PFSK-1 (cell line): ENCODE measurements at regions not wholly inside any gene's neighbourhood (a gene's known extent, or its start where the extent isn't known, plus 50 kb on each side); places are given as distances from the start of the nearest gene placed in this dataset.

Experiments
- FOXP2 ChIP-seq: optimal IDR thresholded peaks from 2 replicates; pipeline ENCODE3; 2011; ENCODE audit warnings: borderline replicate concordance, control low read depth, inconsistent platforms; ENCODE audit not compliant: insufficient read depth; ENCODE audit errors: extremely low read length, extremely low read depth
- POLR2AphosphoS5 ChIP-seq: IDR thresholded peaks from 2 replicates; pipeline ENCODE4 v1.6.1; 2012; ENCODE audit warnings: low read depth, mild to moderate bottlenecking, control low read depth, low read length, moderate library complexity
- SIN3A ChIP-seq: IDR thresholded peaks from 2 replicates; pipeline ENCODE4 v1.6.1; 2012; ENCODE audit warnings: mild to moderate bottlenecking, low read length, moderate library complexity, borderline replicate concordance; ENCODE audit not compliant: insufficient read depth
- TAF1 ChIP-seq: IDR thresholded peaks from 2 replicates; pipeline ENCODE4 v1.6.1; 2012; ENCODE audit warnings: low read length, control low read depth, borderline replicate concordance; ENCODE audit not compliant: insufficient read depth
- TF ChIP-seq, protein P1 (sequence below), 2 experiments: IDR thresholded peaks; 2 replicates each; pipeline versions ENCODE4 v1.6.1 to v1.8.0; 2011 to 2012; ENCODE audit warnings: low read depth in 2 of 2, low read length in 2 of 2, control low read depth in 1 of 2, inconsistent platforms in 1 of 2, mild to moderate bottlenecking in 1 of 2, moderate library complexity in 1 of 2; ENCODE audit not compliant: insufficient read depth in 1 of 2

DNA sequence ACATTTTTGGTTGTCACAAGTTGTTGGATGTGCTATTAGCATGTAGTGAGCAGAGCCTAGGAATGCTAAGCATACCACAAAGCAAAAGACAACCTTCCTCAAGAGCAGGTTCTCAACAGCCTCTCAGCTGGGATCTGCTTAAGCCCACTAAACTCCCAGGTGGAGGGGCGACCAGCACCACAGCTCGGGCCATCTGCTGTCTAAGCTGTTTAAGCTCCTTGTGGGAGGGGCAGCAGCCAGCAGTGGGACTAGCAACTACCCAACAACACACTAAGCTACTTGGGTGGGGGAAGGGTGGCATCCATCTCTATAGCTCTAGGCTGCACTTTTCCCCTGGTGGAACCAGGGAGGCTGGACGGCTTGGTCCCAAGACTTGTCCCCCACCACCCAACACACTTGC, 1052.7 kb upstream of the ARRDC3 start:
- TF ChIP-seq POLR2AphosphoS5 (no peak), TAF1 (no peak), SIN3A (no peak), FOXP2 (no peak)
- TF ChIP-seq, protein P1, sequence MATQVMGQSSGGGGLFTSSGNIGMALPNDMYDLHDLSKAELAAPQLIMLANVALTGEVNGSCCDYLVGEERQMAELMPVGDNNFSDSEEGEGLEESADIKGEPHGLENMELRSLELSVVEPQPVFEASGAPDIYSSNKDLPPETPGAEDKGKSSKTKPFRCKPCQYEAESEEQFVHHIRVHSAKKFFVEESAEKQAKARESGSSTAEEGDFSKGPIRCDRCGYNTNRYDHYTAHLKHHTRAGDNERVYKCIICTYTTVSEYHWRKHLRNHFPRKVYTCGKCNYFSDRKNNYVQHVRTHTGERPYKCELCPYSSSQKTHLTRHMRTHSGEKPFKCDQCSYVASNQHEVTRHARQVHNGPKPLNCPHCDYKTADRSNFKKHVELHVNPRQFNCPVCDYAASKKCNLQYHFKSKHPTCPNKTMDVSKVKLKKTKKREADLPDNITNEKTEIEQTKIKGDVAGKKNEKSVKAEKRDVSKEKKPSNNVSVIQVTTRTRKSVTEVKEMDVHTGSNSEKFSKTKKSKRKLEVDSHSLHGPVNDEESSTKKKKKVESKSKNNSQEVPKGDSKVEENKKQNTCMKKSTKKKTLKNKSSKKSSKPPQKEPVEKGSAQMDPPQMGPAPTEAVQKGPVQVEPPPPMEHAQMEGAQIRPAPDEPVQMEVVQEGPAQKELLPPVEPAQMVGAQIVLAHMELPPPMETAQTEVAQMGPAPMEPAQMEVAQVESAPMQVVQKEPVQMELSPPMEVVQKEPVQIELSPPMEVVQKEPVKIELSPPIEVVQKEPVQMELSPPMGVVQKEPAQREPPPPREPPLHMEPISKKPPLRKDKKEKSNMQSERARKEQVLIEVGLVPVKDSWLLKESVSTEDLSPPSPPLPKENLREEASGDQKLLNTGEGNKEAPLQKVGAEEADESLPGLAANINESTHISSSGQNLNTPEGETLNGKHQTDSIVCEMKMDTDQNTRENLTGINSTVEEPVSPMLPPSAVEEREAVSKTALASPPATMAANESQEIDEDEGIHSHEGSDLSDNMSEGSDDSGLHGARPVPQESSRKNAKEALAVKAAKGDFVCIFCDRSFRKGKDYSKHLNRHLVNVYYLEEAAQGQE (IDR thresholded peaks at IDR 0.05; ENCODE audit: insufficient read depth in 1 of 2, low read depth in 2 of 2, low read length in 2 of 2): no peak

DNA sequence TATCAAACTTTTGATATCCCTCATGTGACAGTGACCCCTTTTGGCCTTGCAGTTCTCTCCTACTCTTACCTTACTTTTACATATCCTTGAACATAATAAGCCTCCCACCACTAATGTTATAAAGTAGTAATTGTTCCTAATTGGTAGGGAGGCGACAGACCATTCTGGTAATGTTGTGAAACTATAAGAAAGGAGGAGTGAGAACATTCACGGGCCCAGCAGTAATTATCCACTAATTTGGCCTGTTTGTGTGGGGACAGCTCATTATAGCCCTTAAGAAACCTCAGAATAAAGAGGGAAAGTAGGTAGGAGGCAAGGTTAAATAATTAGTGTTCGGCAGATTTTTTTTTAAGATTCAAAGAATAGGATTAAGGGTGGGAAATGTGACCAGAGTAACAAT, 1046.5 kb upstream of the ARRDC3 start:
- no peak for TF ChIP-seq TAF1
- TF ChIP-seq SIN3A: no peak
- TF ChIP-seq FOXP2: no peak
- TF ChIP-seq, protein P1 (IDR thresholded peaks at IDR 0.05; ENCODE audit: insufficient read depth in 1 of 2, low read depth in 2 of 2, low read length in 2 of 2): no peak
- TF ChIP-seq POLR2AphosphoS5: no peak

DNA sequence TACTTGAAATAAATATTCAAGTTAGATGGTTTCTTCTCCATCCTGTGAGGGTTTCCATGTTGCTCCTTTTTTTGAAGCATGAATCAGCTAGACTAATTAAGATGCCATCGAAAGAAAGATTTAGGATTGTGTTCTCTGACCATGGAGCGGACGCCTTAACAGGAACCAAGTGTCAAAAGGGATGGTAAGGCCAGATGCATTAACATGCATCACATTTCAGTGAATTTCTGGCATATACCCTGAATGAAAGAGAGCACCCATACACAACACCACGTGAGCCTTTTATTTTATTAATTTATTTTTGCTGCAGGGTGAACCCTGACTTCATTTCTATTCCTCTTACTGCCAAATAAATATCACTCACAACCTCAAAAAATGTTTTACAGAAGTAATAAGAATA, 1045.3 kb upstream of the ARRDC3 start:
- TF ChIP-seq, protein P1 (IDR thresholded peaks at IDR 0.05; ENCODE audit: insufficient read depth in 1 of 2, low read depth in 2 of 2, low read length in 2 of 2): no peak
- TF ChIP-seq POLR2AphosphoS5 (no peak), SIN3A (no peak), FOXP2 (no peak), TAF1 (no peak)

DNA sequence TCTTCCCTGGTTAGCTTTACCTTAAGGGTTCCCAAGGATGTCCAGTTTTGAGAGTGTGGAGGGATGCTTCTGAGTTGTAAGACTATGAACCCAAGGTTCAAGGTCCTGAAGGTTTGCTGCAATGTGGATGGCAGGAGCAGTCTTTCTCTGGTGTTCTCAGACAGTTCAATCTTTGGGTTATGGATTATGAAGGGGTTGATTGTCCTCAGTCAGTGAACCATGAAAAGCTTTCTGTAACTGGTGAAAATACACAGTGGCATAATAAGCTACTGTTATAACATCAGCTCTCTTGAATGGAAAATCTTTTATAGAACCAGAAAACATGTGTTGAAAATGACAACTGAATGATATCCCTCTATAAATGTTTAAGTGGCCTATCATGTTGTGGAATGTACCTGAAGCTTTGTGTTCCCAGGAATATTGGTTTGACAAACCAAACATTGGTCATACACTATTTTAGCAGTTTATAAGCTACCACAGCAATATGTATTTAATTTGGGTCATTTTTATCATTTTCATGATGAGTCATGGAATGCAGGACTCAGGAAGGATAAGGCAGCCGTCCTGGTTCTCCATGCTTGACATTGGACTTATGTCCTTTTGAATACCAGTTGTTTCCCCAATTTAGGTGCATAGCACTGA, 1041.8 kb upstream of the ARRDC3 start:
- TF ChIP-seq POLR2AphosphoS5: no peak
- TF ChIP-seq, protein P1 (IDR thresholded peaks at IDR 0.05; ENCODE audit: insufficient read depth in 1 of 2, low read depth in 2 of 2, low read length in 2 of 2): no peak
- TF ChIP-seq FOXP2: no peak
- TF ChIP-seq TAF1: no peak
- TF ChIP-seq SIN3A: no peak

DNA sequence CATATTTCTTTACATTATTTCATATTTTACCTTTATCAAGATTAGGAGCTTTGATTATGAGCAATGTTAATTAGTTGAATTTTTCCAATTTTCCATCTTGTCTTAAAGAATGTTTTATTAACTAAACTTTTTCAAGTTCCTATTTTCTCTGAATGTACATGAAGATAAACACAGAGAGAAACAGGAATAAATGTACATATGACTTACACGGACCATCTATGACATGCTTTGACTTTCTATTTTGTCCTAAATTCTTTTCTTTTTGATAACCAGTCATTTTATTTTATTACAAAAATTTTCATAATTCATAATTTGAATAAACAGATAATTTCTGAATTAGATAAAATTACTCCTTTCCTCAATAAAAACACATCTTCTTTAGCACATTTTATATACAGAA, 1038.8 kb upstream of the ARRDC3 start:
- TF ChIP-seq FOXP2: no peak
- TF ChIP-seq POLR2AphosphoS5: no peak
- TF ChIP-seq TAF1: no peak
- no peak for TF ChIP-seq SIN3A
- TF ChIP-seq, protein P1 (IDR thresholded peaks at IDR 0.05; ENCODE audit: insufficient read depth in 1 of 2, low read depth in 2 of 2, low read length in 2 of 2): no peak
